ENCODE measurements at regions not wholly inside any gene's neighbourhood (a gene's known extent, or its start where the extent isn't known, plus 50 kb on each side); places are given as distances from the start of the nearest gene placed in this dataset.
A peak's percentile ranks its signal among the peaks of the same experiment; 100 is the strongest.

DNA sequence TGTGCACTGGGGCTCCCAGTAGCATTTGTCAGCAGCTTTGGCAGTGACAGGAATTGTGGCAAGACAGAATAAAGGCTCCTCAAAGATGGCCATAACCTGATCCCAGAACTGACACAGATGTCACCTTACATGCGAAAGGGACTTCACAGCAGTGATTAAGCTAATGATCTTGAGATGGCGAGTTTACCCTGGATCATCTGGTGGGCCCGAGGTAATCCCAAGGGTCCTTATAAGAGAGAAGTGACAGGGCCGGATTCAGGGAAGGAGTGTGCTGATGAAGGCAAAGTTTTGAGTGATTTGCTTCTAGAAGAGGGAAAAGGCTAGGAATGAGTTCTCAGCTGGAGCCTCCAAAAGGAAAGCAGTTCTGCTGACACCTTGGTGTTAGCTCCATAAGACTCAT, 333.9 kb downstream of the LPIN1 start:
- no peaks in the 10 kb centered on the region for H3K36me3 Mint-ChIP-seq (ENCODE audit: low read depth)
- no peaks in the 10 kb centered on the region for H3K9me3 ChIP-seq (ENCODE audit: control insufficient read depth, low read length)
- H3K4me1 Mint-ChIP-seq, result peaks cover 29% of the 10 kb centered on the region
- peaks cover 9% of the 10 kb centered on the region for H3K4me1 ChIP-seq (ENCODE audit: control insufficient read depth, insufficient read depth, low read length)
- no peak for DNase-seq
- no peak overlapping the region for H3K4me3 Mint-ChIP-seq
- no peaks in the 10 kb centered on the region for H3K9me3 Mint-ChIP-seq
- no peak overlapping the region for H3K4me3 ChIP-seq (ENCODE audit: low read length)
- TF ChIP-seq, protein P1, sequence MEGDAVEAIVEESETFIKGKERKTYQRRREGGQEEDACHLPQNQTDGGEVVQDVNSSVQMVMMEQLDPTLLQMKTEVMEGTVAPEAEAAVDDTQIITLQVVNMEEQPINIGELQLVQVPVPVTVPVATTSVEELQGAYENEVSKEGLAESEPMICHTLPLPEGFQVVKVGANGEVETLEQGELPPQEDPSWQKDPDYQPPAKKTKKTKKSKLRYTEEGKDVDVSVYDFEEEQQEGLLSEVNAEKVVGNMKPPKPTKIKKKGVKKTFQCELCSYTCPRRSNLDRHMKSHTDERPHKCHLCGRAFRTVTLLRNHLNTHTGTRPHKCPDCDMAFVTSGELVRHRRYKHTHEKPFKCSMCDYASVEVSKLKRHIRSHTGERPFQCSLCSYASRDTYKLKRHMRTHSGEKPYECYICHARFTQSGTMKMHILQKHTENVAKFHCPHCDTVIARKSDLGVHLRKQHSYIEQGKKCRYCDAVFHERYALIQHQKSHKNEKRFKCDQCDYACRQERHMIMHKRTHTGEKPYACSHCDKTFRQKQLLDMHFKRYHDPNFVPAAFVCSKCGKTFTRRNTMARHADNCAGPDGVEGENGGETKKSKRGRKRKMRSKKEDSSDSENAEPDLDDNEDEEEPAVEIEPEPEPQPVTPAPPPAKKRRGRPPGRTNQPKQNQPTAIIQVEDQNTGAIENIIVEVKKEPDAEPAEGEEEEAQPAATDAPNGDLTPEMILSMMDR (conservative IDR thresholded peaks at IDR 0.05), result no peak
- no peak overlapping the region for H3K27ac Mint-ChIP-seq
- H3K27me3 ChIP-seq (ENCODE audit: control insufficient read depth, insufficient read depth, low read length, poor library complexity, severe bottlenecking), result no peaks in the 10 kb centered on the region
- H3K27me3 Mint-ChIP-seq (ENCODE audit: insufficient read depth), result peaks cover 11% of the 10 kb centered on the region
- H3K9ac ChIP-seq (ENCODE audit: extremely low read depth, low read length, poor library complexity, severe bottlenecking), result no peak overlapping the region
- H3K36me3 ChIP-seq (ENCODE audit: control insufficient read depth, insufficient read depth, low read length), result no peaks in the 10 kb centered on the region
- H3K27ac ChIP-seq (ENCODE audit: low read depth, low read length), result no peak overlapping the region
- 92 to 100% methylated on average over 4 of the region's 4 CpGs for WGBS, 2 experiments (ENCODE audit: insufficient coverage in 1 of 2, insufficient read length in 1 of 2)

DNA sequence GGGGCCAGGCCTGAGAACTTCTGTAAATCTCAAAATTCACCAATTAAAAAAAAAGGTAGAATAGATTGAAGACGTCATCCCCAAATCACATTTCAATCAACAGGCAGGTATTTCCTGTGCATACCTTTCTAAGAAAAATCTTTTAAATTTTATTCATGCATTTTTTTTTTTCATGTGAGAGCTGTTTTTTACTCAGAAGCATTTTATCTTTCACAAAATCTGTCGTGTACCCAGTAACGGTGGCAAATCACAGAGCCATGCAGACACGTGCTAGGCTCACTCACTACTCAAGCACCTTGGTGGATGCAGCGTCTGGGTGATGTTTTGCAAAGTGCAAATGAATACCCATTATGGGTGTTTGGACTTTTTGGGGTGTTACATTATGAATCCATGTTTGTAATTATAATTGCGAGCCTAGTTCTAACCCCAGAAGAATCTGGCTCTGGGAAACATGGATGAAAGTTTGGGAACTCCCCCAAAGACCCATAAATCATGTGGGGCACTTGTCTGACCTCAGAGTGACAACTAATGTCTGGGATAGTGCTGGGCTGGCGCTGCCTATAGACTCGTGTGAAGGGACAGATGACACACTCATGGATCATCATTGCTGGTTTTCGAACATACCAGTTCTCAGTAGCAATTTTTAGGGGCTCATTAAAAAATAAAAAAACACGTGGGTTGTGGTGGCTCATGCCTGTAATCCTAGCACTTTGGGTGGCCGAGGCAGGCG, 335.2 kb downstream of the LPIN1 start:
- H3K9me3 ChIP-seq (ENCODE audit: control insufficient read depth, low read length), result no peaks in the 10 kb centered on the region
- WGBS, 2 experiments (ENCODE audit: insufficient coverage in 1 of 2, insufficient read length in 1 of 2), result 74 to 85% methylated on average over 8 to 12 of the region's 12 CpGs
- H3K9me3 Mint-ChIP-seq, result no peaks in the 10 kb centered on the region
- H3K27me3 ChIP-seq (ENCODE audit: control insufficient read depth, insufficient read depth, low read length, poor library complexity, severe bottlenecking), result no peaks in the 10 kb centered on the region
- H3K4me1 ChIP-seq (ENCODE audit: control insufficient read depth, insufficient read depth, low read length), result peaks cover 9% of the 10 kb centered on the region
- H3K36me3 ChIP-seq (ENCODE audit: control insufficient read depth, insufficient read depth, low read length), result no peaks in the 10 kb centered on the region
- H3K4me1 Mint-ChIP-seq, result peaks cover 26% of the 10 kb centered on the region
- H3K27ac ChIP-seq (ENCODE audit: low read depth, low read length), result no peak overlapping the region
- H3K36me3 Mint-ChIP-seq (ENCODE audit: low read depth), result no peaks in the 10 kb centered on the region
- peaks cover 11% of the 10 kb centered on the region for H3K27me3 Mint-ChIP-seq (ENCODE audit: insufficient read depth)
- no peak overlapping the region for H3K9ac ChIP-seq (ENCODE audit: extremely low read depth, low read length, poor library complexity, severe bottlenecking)
- TF ChIP-seq, protein P1 (conservative IDR thresholded peaks at IDR 0.05), result no peak
- H3K27ac Mint-ChIP-seq, result no peak overlapping the region
- H3K4me3 Mint-ChIP-seq, result no peak overlapping the region
- H3K4me3 ChIP-seq (ENCODE audit: low read length), result no peak overlapping the region
- no peak for DNase-seq

DNA sequence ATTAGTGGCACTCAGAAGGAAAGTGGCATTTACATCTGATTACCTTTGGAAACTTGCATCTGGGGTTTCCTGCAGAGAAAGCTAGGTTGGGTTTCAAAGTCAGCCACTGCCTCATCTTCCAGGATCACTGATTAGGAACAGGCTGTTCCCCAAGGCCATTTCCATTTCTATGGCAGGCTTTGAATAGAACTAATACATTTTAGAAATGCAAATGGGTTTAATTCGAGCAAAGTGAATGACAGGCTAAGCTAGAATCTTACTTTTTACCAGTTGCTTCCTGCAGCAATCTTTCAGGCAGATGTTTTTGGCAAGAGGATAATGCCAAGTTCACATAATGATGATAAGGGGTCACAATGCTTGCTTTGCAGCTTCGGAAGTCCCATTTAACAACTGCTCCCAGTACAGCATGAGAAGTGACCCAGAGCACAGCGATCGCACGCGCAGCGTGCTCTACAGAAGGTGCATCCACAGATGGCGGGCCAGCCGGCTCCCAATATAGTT, 336.7 kb downstream of the LPIN1 start:
- H3K36me3 Mint-ChIP-seq (ENCODE audit: low read depth), result no peaks in the 10 kb centered on the region
- Histone ChIP-seq H3K36me3 (ENCODE audit: control insufficient read depth, insufficient read depth, low read length) (no peaks in the 10 kb centered on the region), H3K27me3 (ENCODE audit: control insufficient read depth, insufficient read depth, low read length, poor library complexity, severe bottlenecking) (no peaks in the 10 kb centered on the region), H3K4me3 (ENCODE audit: low read length) (no peak overlapping the region), H3K27ac (ENCODE audit: low read depth, low read length) (no peak overlapping the region), H3K9me3 (ENCODE audit: control insufficient read depth, low read length) (no peaks in the 10 kb centered on the region), H3K4me1 (ENCODE audit: control insufficient read depth, insufficient read depth, low read length) (peaks cover 6% of the 10 kb centered on the region), H3K9ac (ENCODE audit: extremely low read depth, low read length, poor library complexity, severe bottlenecking) (no peak overlapping the region)
- no peak overlapping the region for H3K27ac Mint-ChIP-seq
- H3K9me3 Mint-ChIP-seq, result no peaks in the 10 kb centered on the region
- H3K4me1 Mint-ChIP-seq, result peaks cover 26% of the 10 kb centered on the region
- peaks cover 11% of the 10 kb centered on the region for H3K27me3 Mint-ChIP-seq (ENCODE audit: insufficient read depth)
- no peak overlapping the region for H3K4me3 Mint-ChIP-seq
- peak; percentile 59 for DNase-seq
- WGBS, 2 experiments (ENCODE audit: insufficient coverage in 1 of 2, insufficient read length in 1 of 2), result 13 to 31% methylated on average over 1 to 9 of the region's 9 CpGs
- TF ChIP-seq, protein P1 (conservative IDR thresholded peaks at IDR 0.05), result no peak

Data from endodermal cell (in vitro differentiated cells).